CD14-positive monocyte (primary cell): ENCODE measurements at regions not wholly inside any gene's neighbourhood (a gene's known extent, or its start where the extent isn't known, plus 50 kb on each side); places are given as distances from the start of the nearest gene placed in this dataset.

Experiments
- DNase-seq, 3 donors: peaks; one replicate each; pipeline ENCODE4 v3.0.0-alpha.2; 2011 to 2022
- H2AFZ ChIP-seq: 2 replicates; pipeline ENCODE4 v1.6.0; 2012; ENCODE audit warnings: mild to moderate bottlenecking, low read depth, low read length, inconsistent platforms; ENCODE audit not compliant: insufficient read depth, poor library complexity, severe bottlenecking
- H3K27ac ChIP-seq, 2 donors: 1 replicate in 1 of 2; 2 replicates in 1 of 2; pipeline ENCODE4 v1.5.1; 2012 to 2013; ENCODE audit warnings: low read length in 2 of 2, control low read depth in 1 of 2, inconsistent platforms in 1 of 2, low read depth in 1 of 2, mild to moderate bottlenecking in 1 of 2
- H3K27me3 ChIP-seq, 2 donors: one replicate each; pipeline versions ENCODE4 v1.6.0 to v1.6.1; 2011 to 2013; ENCODE audit warnings: low read length in 2 of 2; ENCODE audit not compliant: control insufficient read depth in 2 of 2, insufficient read depth in 2 of 2
- H3K36me3 ChIP-seq, 2 donors: replicated peaks in 1 of 2; 1 replicate in 1 of 2; 2 replicates in 1 of 2; pipeline versions ENCODE4 v1.5.1 to v1.6.1; 2012 to 2013; ENCODE audit warnings: low read length in 2 of 2, control low read depth in 1 of 2, inconsistent platforms in 1 of 2, mild to moderate bottlenecking in 1 of 2; ENCODE audit not compliant: insufficient read depth in 2 of 2, control insufficient read depth in 1 of 2
- H3K4me1 ChIP-seq, 2 donors: 1 replicate in 1 of 2; 2 replicates in 1 of 2; pipeline versions ENCODE4 v1.5.1 to v1.6.1; 2012 to 2013; ENCODE audit warnings: low read length in 2 of 2, control low read depth in 1 of 2, inconsistent platforms in 1 of 2, mild to moderate bottlenecking in 1 of 2, moderate library complexity in 1 of 2; ENCODE audit not compliant: insufficient read depth in 2 of 2, control insufficient read depth in 1 of 2
- H3K4me2 ChIP-seq: replicated peaks from 2 replicates; pipeline ENCODE3; 2012; ENCODE audit warnings: low read length, moderate library complexity, mild to moderate bottlenecking; ENCODE audit not compliant: poor library complexity, severe bottlenecking; ENCODE audit errors: extremely low read depth
- H3K4me3 ChIP-seq, 3 experiments: fragments of 200-600 bp in 1 of 3; sonication (generic) in 1 of 3; replicated peaks in 1 of 3; 1 replicate in 2 of 3; 2 replicates in 1 of 3; pipeline ENCODE4 v1.5.1; 2011 to 2013; ENCODE audit warnings: low read length in 3 of 3, mild to moderate bottlenecking in 3 of 3, control low read depth in 2 of 3, low read depth in 2 of 3, inconsistent platforms in 1 of 3, moderate library complexity in 1 of 3
- H3K79me2 ChIP-seq: 2 replicates; pipeline ENCODE4 v1.6.0; 2012; ENCODE audit warnings: mild to moderate bottlenecking, control low read depth, inconsistent platforms, low read length, moderate library complexity; ENCODE audit not compliant: insufficient read depth
- H3K9ac ChIP-seq: 2 replicates; pipeline ENCODE4 v1.6.0; 2017; ENCODE audit warnings: low read length, mild to moderate bottlenecking; ENCODE audit not compliant: insufficient read depth, poor library complexity, severe bottlenecking
- H3K9me3 ChIP-seq, 2 donors: replicated peaks in 1 of 2; 1 replicate in 1 of 2; 2 replicates in 1 of 2; pipeline versions ENCODE4 v1.5.1 to v1.6.1; 2012 to 2013; ENCODE audit warnings: low read length in 2 of 2, control low read depth in 1 of 2; ENCODE audit not compliant: control insufficient read depth in 1 of 2, insufficient read depth in 1 of 2
- H4K20me1 ChIP-seq: 2 replicates; pipeline ENCODE4 v1.6.0; 2012; ENCODE audit warnings: mild to moderate bottlenecking, low read length, control low read depth, moderate library complexity; ENCODE audit not compliant: insufficient read depth
- H3K27ac Mint-ChIP-seq, 7 donors: one replicate each; pipeline ENCODE4 v1.8.0; 2020; ENCODE audit warnings: mild to moderate bottlenecking in 7 of 7, mixed read lengths in 7 of 7, moderate library complexity in 6 of 7, inconsistent platforms in 2 of 7
- H3K27me3 Mint-ChIP-seq, 3 donors: one replicate each; pipeline ENCODE4 v1.8.0; 2021 to 2022; ENCODE audit warnings: low read depth in 3 of 3, mild to moderate bottlenecking in 3 of 3, mixed read lengths in 3 of 3, moderate library complexity in 3 of 3, inconsistent platforms in 1 of 3
- H3K36me3 Mint-ChIP-seq, 2 donors: one replicate each; pipeline ENCODE4 v1.8.0; 2020; ENCODE audit warnings: mixed read lengths in 2 of 2, inconsistent platforms in 1 of 2, mild to moderate bottlenecking in 1 of 2
- H3K4me1 Mint-ChIP-seq: one replicate; pipeline ENCODE4 v1.8.0; 2020; ENCODE audit warnings: mild to moderate bottlenecking, mixed read lengths
- H3K4me3 Mint-ChIP-seq, 2 donors: one replicate each; pipeline ENCODE4 v1.8.0; 2020; ENCODE audit warnings: mild to moderate bottlenecking in 2 of 2, mixed read lengths in 2 of 2, moderate library complexity in 1 of 2
- H3K9me3 Mint-ChIP-seq, 7 donors: one replicate each; pipeline ENCODE4 v1.8.0; 2020 to 2022; ENCODE audit warnings: mixed read lengths in 7 of 7, mild to moderate bottlenecking in 6 of 7, moderate library complexity in 6 of 7, inconsistent platforms in 2 of 7
- WGBS: methylation state at CpG from one replicate; pipeline ENCODE4 v1.1.5; 2013; ENCODE audit warnings: missing lambda C conversion rate; ENCODE audit not compliant: insufficient coverage; 5-methylcytosine and 5-hydroxymethylcytosine counted together
- intact Hi-C, 2 donors: fragments of 100-400 bp; cut with micrococcal nuclease; formaldehyde crosslinking; loops; one replicate each; pipeline versions ENCODE4 v1.15.0 to v1.15.1; 2023
- TF ChIP-seq, protein P1 (sequence below): fragments of 200-600 bp; IDR thresholded peaks from one replicate; pipeline ENCODE4 v1.8.0; 2022; ENCODE audit warnings: antibody characterized with exemption, mild to moderate bottlenecking

GRCh38 chr1:68970571-68970970, 473.7 kb upstream of the DEPDC1 start:
- no peaks in the 10 kb centered on the region for H3K79me2 ChIP-seq
- intact Hi-C loops = no loop called here
- H3K27ac Mint-ChIP-seq = no peak overlapping the region

GRCh38 chr1:68973459-68974244, 476.8 kb upstream of the DEPDC1 start:
- no peak overlapping the region for H2AFZ ChIP-seq
- H3K27me3 Mint-ChIP-seq = peaks cover 0 to 1% (median 0%) of the 10 kb centered on the region in 3 donors
- H3K79me2 ChIP-seq = no peaks in the 10 kb centered on the region
- intact Hi-C loops = no loop called here
- no peaks in the 10 kb centered on the region for H3K36me3 Mint-ChIP-seq
- TF ChIP-seq, protein P1, sequence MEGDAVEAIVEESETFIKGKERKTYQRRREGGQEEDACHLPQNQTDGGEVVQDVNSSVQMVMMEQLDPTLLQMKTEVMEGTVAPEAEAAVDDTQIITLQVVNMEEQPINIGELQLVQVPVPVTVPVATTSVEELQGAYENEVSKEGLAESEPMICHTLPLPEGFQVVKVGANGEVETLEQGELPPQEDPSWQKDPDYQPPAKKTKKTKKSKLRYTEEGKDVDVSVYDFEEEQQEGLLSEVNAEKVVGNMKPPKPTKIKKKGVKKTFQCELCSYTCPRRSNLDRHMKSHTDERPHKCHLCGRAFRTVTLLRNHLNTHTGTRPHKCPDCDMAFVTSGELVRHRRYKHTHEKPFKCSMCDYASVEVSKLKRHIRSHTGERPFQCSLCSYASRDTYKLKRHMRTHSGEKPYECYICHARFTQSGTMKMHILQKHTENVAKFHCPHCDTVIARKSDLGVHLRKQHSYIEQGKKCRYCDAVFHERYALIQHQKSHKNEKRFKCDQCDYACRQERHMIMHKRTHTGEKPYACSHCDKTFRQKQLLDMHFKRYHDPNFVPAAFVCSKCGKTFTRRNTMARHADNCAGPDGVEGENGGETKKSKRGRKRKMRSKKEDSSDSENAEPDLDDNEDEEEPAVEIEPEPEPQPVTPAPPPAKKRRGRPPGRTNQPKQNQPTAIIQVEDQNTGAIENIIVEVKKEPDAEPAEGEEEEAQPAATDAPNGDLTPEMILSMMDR = no peak
- no peak overlapping the region for H3K27ac Mint-ChIP-seq
- DNase-seq = no peak
- no peaks in the 10 kb centered on the region for H4K20me1 ChIP-seq
- no peak overlapping the region for H3K9ac ChIP-seq
- H3K27ac ChIP-seq = no peak overlapping the region
- no peaks in the 10 kb centered on the region for H3K36me3 ChIP-seq
- H3K4me3 Mint-ChIP-seq = no peak overlapping the region
- no peak overlapping the region for H3K4me3 ChIP-seq
- H3K9me3 Mint-ChIP-seq = peaks cover 0 to 5% (median 1%) of the 10 kb centered on the region in 7 donors
- H3K4me1 Mint-ChIP-seq = no peaks in the 10 kb centered on the region
- no peaks in the 10 kb centered on the region for H3K4me1 ChIP-seq
- WGBS = no CpG with 5 or more reads among the region's 6 CpGs
- H3K27me3 ChIP-seq = no peaks in the 10 kb centered on the region
- H3K4me2 ChIP-seq = no peak overlapping the region
- peaks cover 0 to 4% of the 10 kb centered on the region in 2 donors for H3K9me3 ChIP-seq

More at GRCh38 chr1:68970571-68970970, 473.7 kb upstream of the DEPDC1 start:
- H3K27me3 Mint-ChIP-seq = peaks cover 0 to 1% (median 0%) of the 10 kb centered on the region in 3 donors
- H3K4me1 ChIP-seq = no peaks in the 10 kb centered on the region
- no peak overlapping the region for H3K4me3 ChIP-seq
- H4K20me1 ChIP-seq = no peaks in the 10 kb centered on the region
- H3K9ac ChIP-seq = no peak overlapping the region
- no peaks in the 10 kb centered on the region for H3K27me3 ChIP-seq
- H3K36me3 Mint-ChIP-seq = no peaks in the 10 kb centered on the region
- DNase-seq = no peak
- no peaks in the 10 kb centered on the region for H3K36me3 ChIP-seq
- no peak overlapping the region for H2AFZ ChIP-seq
- H3K4me1 Mint-ChIP-seq = no peaks in the 10 kb centered on the region
- TF ChIP-seq, protein P1 = no peak
- no peak overlapping the region for H3K4me2 ChIP-seq
- peaks cover 0 to 4% of the 10 kb centered on the region in 2 donors for H3K9me3 ChIP-seq
- H3K27ac ChIP-seq = no peak overlapping the region
- WGBS = no CpG with 5 or more reads among the region's 2 CpGs
- H3K4me3 Mint-ChIP-seq = no peak overlapping the region
- H3K9me3 Mint-ChIP-seq = peaks cover 0 to 6% (median 2%) of the 10 kb centered on the region in 7 donors
